ENCODE measurements at regions not wholly inside any gene's neighbourhood (a gene's known extent, or its start where the extent isn't known, plus 50 kb on each side); places are given as distances from the start of the nearest gene placed in this dataset.

DNA sequence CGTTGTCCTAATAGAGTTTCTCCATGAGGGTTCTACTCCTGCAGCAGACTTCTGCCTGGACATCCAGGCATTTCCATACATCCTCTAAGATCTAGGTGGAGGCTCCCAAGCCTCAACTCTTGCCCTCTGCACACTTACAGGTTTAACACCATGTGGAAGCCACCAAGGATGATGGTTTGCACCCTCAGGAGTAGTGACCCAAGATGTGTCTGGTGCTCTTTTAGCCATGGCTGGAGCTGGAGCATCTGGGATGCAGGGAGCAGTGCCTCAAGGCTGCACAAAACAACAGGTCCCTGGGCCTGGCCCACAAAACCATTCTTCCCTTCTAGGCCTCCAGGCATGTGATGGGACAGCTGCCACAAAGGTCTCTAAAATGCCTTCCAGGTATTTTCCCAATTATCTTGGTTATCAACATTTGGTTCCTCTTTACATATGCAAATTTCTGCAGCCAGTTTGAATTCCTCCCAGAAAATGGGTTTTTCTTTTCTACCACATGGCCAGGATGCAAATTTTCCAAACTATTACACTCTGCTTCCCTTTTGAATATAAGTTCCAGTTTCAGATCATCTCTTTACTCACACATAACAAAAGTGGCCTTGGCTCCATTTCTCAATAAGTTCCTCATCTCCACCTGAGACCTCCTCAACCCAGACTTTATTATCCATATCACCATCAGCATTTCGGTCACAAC is 69.5 kb upstream of the GNAZ start:
- DNase-seq: no peak

DNA sequence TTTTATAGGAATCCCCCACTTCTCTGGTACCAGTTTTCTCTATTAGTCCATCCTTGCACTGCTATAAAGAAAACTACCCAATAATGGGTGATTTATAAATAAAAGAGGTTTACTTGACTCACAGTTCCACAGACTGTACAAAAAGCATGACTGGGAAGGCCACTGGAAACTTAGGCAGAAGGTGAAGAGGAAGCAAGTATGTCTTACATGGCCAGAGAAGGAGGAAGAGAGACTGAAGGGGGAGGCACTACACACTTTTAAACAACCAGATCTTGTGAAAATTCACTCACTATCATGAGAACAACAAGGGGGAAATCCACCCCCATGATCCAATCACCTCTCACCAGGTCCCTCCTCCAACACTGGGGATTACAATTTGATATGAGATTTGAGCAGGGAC is 68.9 kb upstream of the GNAZ start:
- DNase-seq: no peak

DNA sequence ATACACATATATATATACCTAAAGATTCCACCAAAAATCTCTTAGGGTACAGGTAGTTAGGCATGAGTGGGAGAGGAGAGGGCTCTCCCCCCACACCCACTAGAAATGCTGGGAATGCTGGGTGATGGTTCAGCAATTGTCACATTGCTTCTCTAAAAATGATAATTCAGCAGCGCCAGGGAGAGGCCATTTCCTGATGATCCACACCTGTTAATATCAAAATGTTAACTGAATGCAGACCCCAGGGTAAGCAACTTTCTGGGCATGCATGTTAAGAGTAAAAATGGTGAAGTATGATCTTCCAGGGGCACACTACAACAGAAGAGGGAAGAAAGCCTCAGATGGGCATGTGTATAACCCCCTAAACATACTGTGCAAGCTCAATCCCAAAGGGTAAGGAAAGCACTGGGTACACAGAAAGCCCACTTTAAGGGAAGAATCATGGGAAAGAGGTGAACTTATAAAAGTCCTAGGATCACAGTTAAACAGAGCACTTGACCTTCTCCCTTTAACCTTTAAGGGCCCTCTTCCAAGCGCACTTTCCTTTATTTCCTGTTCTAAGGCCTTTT is 67.6 kb upstream of the GNAZ start:
- no peak for DNase-seq

DNA sequence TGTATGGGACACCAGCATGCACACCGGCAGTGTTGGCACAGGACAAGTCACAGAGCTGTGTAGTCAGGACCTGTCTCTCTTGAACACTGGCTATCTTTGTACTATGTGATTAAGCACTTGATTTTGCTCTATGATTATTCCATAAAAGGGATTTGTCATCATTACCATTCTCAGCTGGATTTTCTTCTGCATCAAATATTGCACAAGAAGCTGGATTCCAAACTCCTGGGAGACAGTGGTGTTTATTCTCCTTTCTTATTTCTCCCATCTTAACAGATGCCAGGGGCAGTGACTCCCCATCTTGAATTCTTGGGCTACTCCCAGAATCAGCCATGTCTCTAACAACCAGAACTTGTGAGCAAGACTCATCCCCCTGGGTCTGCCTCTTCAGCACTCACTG is 62.5 kb upstream of the GNAZ start:
- no peak for DNase-seq

DNA sequence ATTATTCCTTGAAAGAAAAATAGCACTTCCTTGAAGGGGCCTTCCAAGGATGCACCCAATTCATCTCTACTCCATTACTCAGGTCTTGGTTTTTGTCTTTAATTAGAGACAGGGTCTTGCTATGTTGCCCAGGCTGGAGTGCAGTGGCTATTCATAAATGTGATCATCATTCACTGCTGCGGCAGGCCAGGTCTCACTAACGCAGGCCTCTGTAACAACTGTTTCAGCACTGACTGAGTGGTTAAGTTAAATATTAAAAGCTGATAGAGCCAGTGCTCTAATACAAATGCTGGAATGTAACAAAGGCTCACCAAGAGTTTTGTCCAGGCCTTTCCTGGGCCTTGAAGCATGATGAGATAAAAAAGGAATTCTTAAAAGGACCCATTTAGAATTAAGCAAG is 61.4 kb upstream of the GNAZ start:
- no peak for DNase-seq
